GM12891 (cell line): ENCODE measurements at regions not wholly inside any gene's neighbourhood (a gene's known extent, or its start where the extent isn't known, plus 50 kb on each side); places are given as distances from the start of the nearest gene placed in this dataset.

Experiments used
- POLR2A ChIP-seq: IDR thresholded peaks from 2 replicates; pipeline ENCODE4 v1.6.1; 2011; ENCODE audit warnings: low read depth, low read length, control low read depth
- POU2F2 ChIP-seq: IDR thresholded peaks from 2 replicates; pipeline ENCODE4 v1.6.1; 2011; ENCODE audit warnings: low read depth, mild to moderate bottlenecking, control low read depth, low read length, moderate library complexity

GRCh38 chr12:115683240-115683780, 594.2 kb downstream of the MED13L start:
- no peak for TF ChIP-seq POU2F2
- no peak for TF ChIP-seq POLR2A
